HG03196 (cell line): ENCODE measurements at regions not wholly inside any gene's neighbourhood (a gene's known extent, or its start where the extent isn't known, plus 50 kb on each side); places are given as distances from the start of the nearest gene placed in this dataset.

ENCODE experiments used
- ATAC-seq: cut with Tn5 transposase; IDR thresholded peaks from one replicate; pipeline ENCODE4 v1.9.1; 2021; ENCODE audit not compliant: unreplicated experiment

- ATAC-seq = no peak
Observed at GRCh38 chr7:41383596-41383995, 319.3 kb downstream of the INHBA start.

GRCh38 chr7:41378156-41378555 lies 324.7 kb downstream of the INHBA start:
- no peak for ATAC-seq

GRCh38 chr7:41375582-41375981 lies 327.3 kb downstream of the INHBA start:
- ATAC-seq = no peak

- no peak for ATAC-seq
Observed at GRCh38 chr7:41374150-41374848, 328.6 kb downstream of the INHBA start.

DNA sequence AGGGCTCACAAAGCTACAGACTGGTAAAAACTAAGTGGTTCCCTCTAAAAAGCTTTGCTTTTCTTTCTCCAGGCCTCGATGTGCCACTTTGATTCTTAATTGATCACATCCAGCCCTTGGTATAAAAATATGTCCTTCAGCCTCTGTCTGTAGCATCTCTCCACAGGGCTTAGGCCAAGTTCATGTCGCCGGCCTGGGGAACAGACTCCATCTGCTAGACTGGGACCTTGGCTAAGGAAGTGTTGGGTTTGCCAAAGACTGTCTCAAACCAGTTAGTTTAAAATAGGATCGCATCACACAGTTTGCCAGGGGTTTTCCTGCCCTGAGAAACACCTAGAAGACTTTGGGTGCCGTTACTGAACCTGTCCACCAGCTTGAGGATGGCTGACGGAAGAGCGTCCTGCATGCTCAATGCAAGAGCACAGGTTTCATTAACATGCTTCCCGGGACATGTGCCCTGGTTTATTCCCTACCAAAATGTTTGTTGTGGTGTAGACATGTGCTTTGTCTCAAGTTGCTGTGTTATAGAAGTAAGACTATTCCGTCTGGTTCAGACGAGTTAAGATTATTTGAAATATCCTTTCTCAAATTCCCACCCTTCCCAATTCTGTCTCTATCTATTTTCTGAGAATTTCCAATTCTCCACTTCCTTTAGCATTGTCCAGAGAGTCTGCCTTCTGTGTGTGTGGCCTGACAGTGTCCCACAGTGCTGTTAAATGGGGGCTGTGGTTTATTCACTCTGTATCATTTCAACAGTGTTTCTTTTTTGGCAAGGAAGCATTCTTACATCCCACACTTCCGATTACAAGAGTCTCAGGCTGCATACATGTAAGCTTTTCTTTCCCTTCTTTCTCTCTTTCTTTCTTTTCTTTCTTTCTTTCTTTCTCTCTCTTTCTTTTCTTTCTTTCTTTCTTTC lies 334.7 kb downstream of the INHBA start:
- ATAC-seq = no peak

- no peak for ATAC-seq
Observed at GRCh38 chr7:41351091-41351490, 351.8 kb downstream of the INHBA start.

- no peak for ATAC-seq
Observed at GRCh38 chr7:41346878-41347277, 356.0 kb downstream of the INHBA start.

DNA sequence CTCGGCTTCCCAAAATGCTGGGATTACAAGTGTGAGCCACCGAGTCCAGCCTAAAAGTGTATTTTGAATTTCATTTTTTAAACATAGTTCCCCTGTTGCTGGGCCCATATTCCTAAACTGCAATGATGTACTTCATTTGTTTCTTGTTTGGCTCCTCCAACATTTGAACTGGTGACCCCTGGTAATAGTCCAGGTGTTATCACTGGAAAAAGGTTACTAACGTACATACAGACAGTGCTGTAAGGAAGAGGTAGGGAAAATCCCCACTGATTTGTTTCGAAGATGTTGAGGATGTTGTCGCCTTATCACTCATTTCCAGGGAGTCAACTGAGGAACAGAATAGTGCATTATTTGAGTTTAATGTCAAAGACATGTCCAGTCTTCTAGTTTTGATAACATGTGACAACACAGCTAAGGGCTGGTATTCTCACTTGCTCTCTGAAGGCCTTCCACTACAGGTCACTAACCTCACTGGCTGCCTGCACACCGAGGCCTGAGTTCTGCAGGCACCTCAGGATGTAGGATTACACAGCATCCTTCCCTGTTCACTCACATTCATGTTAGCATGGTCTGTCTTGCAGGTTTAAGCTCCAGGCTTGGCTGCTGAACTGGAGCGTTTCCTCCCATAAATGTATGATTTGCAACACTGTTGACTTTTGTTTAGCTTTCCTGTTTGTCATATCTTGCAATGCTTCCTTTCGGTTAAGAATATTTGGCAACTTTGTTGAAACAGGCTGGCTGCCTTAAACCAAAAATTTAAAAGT lies 362.8 kb downstream of the INHBA start:
- ATAC-seq = no peak

GRCh38 chr7:41336981-41337380 lies 365.9 kb downstream of the INHBA start:
- no peak for ATAC-seq

DNA sequence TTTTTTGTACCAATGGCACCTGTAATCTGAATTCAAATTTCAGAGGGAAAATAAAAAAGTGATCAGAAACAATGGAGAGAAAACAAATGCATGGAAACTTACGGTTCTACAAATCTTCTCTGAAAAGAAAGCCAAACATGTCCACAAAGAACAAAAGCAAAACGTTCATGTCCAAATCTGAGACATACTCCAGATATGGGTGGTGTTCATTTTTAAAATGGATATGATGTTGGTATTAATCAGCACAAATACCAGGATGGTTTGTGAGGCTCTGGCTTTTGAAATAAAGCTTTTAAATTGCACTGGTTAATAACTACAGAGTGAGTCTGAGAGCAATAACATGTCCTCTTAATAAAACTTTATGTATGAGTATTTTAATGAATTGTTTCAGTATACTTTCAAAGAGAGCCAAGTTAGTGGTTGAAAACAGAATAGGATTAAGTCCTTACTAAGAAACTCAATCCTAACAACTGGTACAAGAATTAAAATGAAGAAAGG lies 366.4 kb downstream of the INHBA start:
- ATAC-seq = no peak

DNA sequence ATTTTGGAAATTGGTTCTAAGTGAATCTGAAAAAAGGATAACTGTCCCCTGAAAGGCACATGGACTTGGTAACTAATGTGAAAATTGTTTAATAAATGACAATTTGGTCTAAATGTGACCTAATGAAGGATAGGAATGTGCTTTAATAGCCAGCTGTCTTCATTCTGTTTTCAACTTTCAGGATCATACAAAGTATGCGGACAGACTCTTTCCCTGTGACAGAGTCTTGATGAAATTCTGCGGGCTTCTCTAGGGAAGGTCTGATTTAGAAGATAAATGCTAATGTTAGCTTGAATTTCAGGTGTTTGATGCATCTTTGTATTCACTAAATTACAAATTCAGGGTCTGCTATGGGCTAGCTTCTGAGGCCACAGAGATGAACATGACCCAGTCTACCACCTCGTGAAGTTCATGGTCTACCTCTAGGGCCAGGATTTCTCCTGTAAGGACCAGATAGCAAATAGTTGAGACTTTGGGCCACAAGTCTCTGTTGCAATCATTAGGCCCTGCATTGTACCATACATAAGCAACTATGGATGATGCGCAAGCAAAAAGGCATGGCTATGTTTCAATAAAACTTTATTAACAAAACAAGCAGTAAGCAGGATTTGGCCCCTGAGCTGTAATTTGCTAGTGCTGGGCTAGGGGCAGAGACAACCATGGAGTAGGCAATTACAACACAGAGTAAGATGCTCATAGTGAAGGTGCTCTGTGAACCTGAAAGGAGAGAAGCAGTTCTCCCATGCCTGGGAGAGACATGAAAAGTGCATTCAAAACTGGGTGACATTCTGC lies 368.6 kb downstream of the INHBA start:
- ATAC-seq = no peak

DNA sequence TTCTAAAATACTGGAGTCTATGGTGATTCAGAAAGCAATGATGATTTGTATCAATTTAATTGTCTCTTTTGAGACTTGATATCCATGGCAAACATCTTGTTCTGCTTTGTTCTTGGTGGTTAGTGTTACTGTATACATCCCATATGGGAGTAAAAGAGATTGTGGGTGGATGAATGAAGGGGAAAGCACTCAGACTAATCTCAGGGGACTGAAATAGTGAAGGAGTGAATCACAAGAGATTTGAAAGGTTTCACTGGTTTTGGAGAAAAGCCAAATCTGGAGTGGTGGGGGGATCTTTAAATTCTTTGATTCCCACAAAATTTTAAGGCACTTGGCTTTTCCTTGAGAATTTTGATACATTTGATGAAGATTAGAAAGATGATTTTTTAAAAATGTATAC lies 369.4 kb downstream of the INHBA start:
- no peak for ATAC-seq

DNA sequence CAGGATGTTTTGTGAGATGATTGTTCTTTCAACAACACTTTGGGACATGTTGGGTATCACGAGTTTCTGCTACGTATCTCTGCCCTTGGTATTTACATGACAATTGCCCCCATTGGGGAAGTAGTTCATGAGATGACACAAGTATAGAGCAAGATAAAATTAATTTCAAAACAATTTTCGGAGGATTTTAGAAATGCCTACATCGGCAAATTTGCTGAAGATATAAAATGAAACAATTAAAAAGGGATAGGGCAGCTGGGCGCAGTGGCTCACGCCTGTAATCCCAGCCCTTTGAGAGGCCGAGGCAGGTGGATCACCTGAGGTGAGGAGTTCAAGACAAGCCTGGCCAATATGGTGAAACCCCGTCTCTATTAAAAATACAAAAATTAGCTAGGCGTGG lies 371.7 kb downstream of the INHBA start:
- no peak for ATAC-seq

- no peak for ATAC-seq
Observed at GRCh38 chr7:41328544-41328943, 374.3 kb downstream of the INHBA start.

GRCh38 chr7:41328131-41328530 lies 374.8 kb downstream of the INHBA start:
- ATAC-seq = no peak

- no peak for ATAC-seq
Observed at GRCh38 chr7:41326616-41327015, 376.3 kb downstream of the INHBA start.

GRCh38 chr7:41323806-41324205 lies 379.1 kb downstream of the INHBA start:
- ATAC-seq = no peak

DNA sequence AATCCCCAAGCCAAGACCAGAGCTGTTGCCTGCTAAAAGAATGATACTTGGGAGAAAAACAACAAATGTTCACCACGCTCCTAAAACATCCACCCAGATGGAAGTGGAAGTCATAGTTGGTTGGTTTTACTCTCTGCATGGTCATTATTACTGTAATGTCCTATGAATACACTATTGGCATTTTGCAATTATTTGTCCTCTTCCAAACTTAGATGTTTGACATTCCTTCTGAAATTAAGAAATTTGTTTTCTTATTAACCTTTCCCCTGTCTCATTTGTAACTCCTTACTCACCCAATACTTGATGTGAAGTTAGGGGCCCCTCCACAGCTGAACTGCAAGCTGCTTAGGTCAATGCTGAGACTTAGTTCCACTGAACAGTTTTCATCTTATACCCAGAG lies 383.3 kb downstream of the INHBA start:
- no peak for ATAC-seq

- ATAC-seq = no peak
Observed at GRCh38 chr7:41316410-41316809, 386.5 kb downstream of the INHBA start.

- no peak for ATAC-seq
Observed at GRCh38 chr7:41315764-41316163, 387.1 kb downstream of the INHBA start.

GRCh38 chr7:41313171-41313570 lies 389.7 kb downstream of the INHBA start:
- ATAC-seq = no peak
